ENCODE measurements at regions not wholly inside any gene's neighbourhood (a gene's known extent, or its start where the extent isn't known, plus 50 kb on each side); places are given as distances from the start of the nearest gene placed in this dataset.

DNA sequence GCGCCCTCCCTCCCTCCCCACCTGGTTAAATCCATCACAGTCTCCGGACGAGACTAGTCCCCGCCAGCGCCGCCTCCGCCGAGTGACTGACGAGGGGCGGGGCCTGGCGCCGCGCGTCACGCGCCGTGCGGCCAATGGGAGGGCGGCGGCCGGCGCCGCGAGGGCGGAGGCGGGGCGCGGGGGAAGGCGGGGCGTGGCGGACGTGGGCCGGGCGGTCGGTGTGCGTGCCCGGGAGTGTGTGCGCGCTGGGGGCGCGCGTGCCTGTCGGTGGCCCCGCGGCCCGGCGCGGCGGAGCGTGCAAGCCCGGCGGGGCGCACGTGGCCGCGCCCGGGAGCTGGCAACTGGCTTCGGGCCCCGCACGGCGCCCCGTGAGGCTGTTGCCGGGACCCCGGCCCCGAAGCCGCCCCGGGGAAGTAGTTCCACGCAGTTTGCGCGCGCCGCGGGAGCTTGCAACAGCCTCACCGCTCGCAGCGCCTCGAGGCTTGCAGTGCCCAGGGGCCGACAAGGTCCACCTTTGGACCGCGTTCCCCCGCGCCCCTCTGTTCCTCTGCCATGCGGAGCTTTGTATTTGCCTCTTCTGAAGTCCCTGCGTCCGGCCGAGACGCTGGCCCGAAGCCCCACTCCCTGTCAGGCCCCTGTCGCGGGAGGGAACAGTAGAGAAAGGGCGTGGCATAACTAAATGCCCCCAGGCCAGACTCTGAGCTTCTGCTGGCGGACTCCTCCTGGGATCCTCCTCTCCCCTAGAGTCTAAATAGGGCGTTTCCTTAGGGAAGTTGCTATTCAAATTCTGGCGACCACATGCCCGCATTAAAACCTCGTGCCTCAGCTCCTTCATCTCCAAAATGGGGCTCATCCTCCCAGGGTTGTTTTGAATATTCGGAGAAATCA is 400.9 kb downstream of the SHQ1 start:
- BruUV-seq (replicated peaks), result no TSS peak
- peaks cover 21% of the 10 kb centered on the region for H3K27me3 Mint-ChIP-seq (ENCODE audit: insufficient read depth, unreplicated experiment)
- POLR2A ChIA-PET, result interaction anchor here (0.5 to 1.8 kb wide), 15 partner anchors 11 to 517 kb away, joined by 3 to 11 read pairs (median 4); no protein-coding TSS in a partner anchor
- peak; percentile 87 for DNase-seq (ENCODE audit: unreplicated experiment)
- peaks cover 33% of the 10 kb centered on the region for H3K4me1 Mint-ChIP-seq (ENCODE audit: insufficient read depth, unreplicated experiment)
- intact Hi-C loops (cut with micrococcal nuclease), result loop anchor here (1.0 to 5.0 kb wide), 4 partner anchors 175 to 490 kb away; no protein-coding TSS in a partner anchor
- H3K27ac Mint-ChIP-seq (ENCODE audit: low read depth, unreplicated experiment), result no peak overlapping the region
- H3K4me3 Mint-ChIP-seq (ENCODE audit: unreplicated experiment), result peak overlapping the region; percentile 88
- H3K9me3 Mint-ChIP-seq (ENCODE audit: unreplicated experiment), result peaks cover 7% of the 10 kb centered on the region
- CTCF ChIA-PET, result interaction anchor here (0.6 to 0.9 kb wide), 5 partner anchors 181 to 494 kb away, joined by 3 read pairs; no protein-coding TSS in a partner anchor
- no peak for TF ChIP-seq CTCF (IDR thresholded peaks at IDR 0.05; ENCODE audit: unreplicated experiment)
- H3K36me3 Mint-ChIP-seq (ENCODE audit: insufficient read depth, unreplicated experiment), result peaks cover 8% of the 10 kb centered on the region

GRCh38 chr3:72446218-72447058 is 401.8 kb downstream of the SHQ1 start, which contains the start of gene RYBP:
TSS of gene RYBP (minus strand) at chr3:72446621.
- CTCF ChIA-PET, result interaction anchor here (0.7 to 1.0 kb wide), 3 partner anchors 376 to 528 kb away, joined by 3 read pairs; no protein-coding TSS in a partner anchor
- no TSS peak for BruUV-seq (replicated peaks)
- Mint-ChIP-seq H3K9me3 (ENCODE audit: unreplicated experiment) (peaks cover 7% of the 10 kb centered on the region), H3K36me3 (ENCODE audit: insufficient read depth, unreplicated experiment) (peaks cover 8% of the 10 kb centered on the region), H3K27ac (ENCODE audit: low read depth, unreplicated experiment) (peak within 1 kb of the TSS; percentile 67), H3K4me1 (ENCODE audit: insufficient read depth, unreplicated experiment) (peaks cover 34% of the 10 kb centered on the region), H3K4me3 (ENCODE audit: unreplicated experiment) (peak within 1 kb of the TSS; percentile 88), H3K27me3 (ENCODE audit: insufficient read depth, unreplicated experiment) (peaks cover 12% of the 10 kb centered on the region)
- no peak for TF ChIP-seq CTCF (IDR thresholded peaks at IDR 0.05; ENCODE audit: unreplicated experiment)
- intact Hi-C loops (cut with micrococcal nuclease), result loop anchor here (1.0 to 5.0 kb wide), 5 partner anchors 174 to 489 kb away; no protein-coding TSS in a partner anchor
- peak; percentile 52 for DNase-seq (ENCODE audit: unreplicated experiment)
- POLR2A ChIA-PET, result interaction anchor here (0.6 to 1.8 kb wide), 15 partner anchors 14 to 441 kb away, joined by 3 to 11 read pairs (median 3); partner anchors contain the start of gene GXYLT2

GRCh38 chr3:72445827-72446217 is 402.4 kb downstream of the SHQ1 start:
- Mint-ChIP-seq H3K4me1 (ENCODE audit: insufficient read depth, unreplicated experiment) (peaks cover 40% of the 10 kb centered on the region), H3K4me3 (ENCODE audit: unreplicated experiment) (peak overlapping the region; percentile 88)
- TF ChIP-seq CTCF (IDR thresholded peaks at IDR 0.05; ENCODE audit: unreplicated experiment), result no peak

More at GRCh38 chr3:72445827-72446217, 402.4 kb downstream of the SHQ1 start:
- ChIA-PET POLR2A (interaction anchor here (0.6 to 1.0 kb wide), 6 partner anchors 71 to 442 kb away, joined by 3 to 5 read pairs (median 3); partner anchors contain the start of gene GXYLT2), CTCF (interaction anchor here (0.7 to 1.0 kb wide), 3 partner anchors 142 to 527 kb away, joined by 3 read pairs; no protein-coding TSS in a partner anchor)
- peaks cover 8% of the 10 kb centered on the region for H3K36me3 Mint-ChIP-seq (ENCODE audit: insufficient read depth, unreplicated experiment)
- H3K9me3 Mint-ChIP-seq (ENCODE audit: unreplicated experiment), result peaks cover 7% of the 10 kb centered on the region
- TSS peak; percentile 48 for BruUV-seq (replicated peaks)
- intact Hi-C loops (cut with micrococcal nuclease), result loop anchor here (1.0 to 5.0 kb wide), 6 partner anchors 67 to 489 kb away; no protein-coding TSS in a partner anchor
- peak overlapping the region; percentile 67 for H3K27ac Mint-ChIP-seq (ENCODE audit: low read depth, unreplicated experiment)
- no peak for DNase-seq (ENCODE audit: unreplicated experiment)
- H3K27me3 Mint-ChIP-seq (ENCODE audit: insufficient read depth, unreplicated experiment), result peaks cover 6% of the 10 kb centered on the region

Data from MCF 10A (cell line).